H9 (cell line): ENCODE measurements at regions not wholly inside any gene's neighbourhood (a gene's known extent, or its start where the extent isn't known, plus 50 kb on each side); places are given as distances from the start of the nearest gene placed in this dataset.

ENCODE experiments used
- DNase-seq: peaks from one replicate; pipeline ENCODE4 v3.0.0-alpha.2; 2017
- H2AFZ ChIP-seq: one replicate; pipeline ENCODE4 v1.6.1; 2013; ENCODE audit warnings: mild to moderate bottlenecking, low read length, control low read depth, moderate library complexity
- H2AK5ac ChIP-seq: 2 replicates; pipeline ENCODE4 v1.6.1; 2013; ENCODE audit warnings: low read length, control low read depth, mixed read lengths; ENCODE audit not compliant: insufficient read length
- H2BK120ac ChIP-seq: one replicate; pipeline ENCODE4 v1.6.1; 2013; ENCODE audit warnings: low read depth, mild to moderate bottlenecking, low read length, control low read depth, inconsistent platforms; ENCODE audit not compliant: poor library complexity, severe bottlenecking
- H2BK12ac ChIP-seq: 2 replicates; pipeline ENCODE4 v1.6.1; 2013; ENCODE audit warnings: low read length, control low read depth, mixed read lengths, low read depth; ENCODE audit not compliant: insufficient read length
- H2BK15ac ChIP-seq: 2 replicates; pipeline ENCODE4 v1.6.1; 2013; ENCODE audit warnings: low read depth, low read length, control low read depth
- H2BK20ac ChIP-seq: one replicate; pipeline ENCODE4 v1.6.1; 2013; ENCODE audit warnings: low read depth, mild to moderate bottlenecking, low read length, control low read depth, inconsistent platforms; ENCODE audit not compliant: poor library complexity, severe bottlenecking
- H2BK5ac ChIP-seq: 2 replicates; pipeline ENCODE4 v1.6.1; 2013; ENCODE audit warnings: low read length, control low read depth, mixed read lengths; ENCODE audit not compliant: insufficient read length
- H3K14ac ChIP-seq: 2 replicates; pipeline ENCODE4 v1.6.1; 2013; ENCODE audit warnings: low read length, control low read depth; ENCODE audit not compliant: insufficient read depth
- H3K18ac ChIP-seq: 2 replicates; pipeline ENCODE4 v1.6.1; 2013; ENCODE audit warnings: low read depth, mild to moderate bottlenecking, mixed read lengths, low read length, control low read depth; ENCODE audit not compliant: insufficient read length
- H3K23ac ChIP-seq: 2 replicates; pipeline ENCODE4 v1.6.1; 2013; ENCODE audit warnings: low read length, control low read depth, mixed read lengths, low read depth; ENCODE audit not compliant: insufficient read length
- H3K23me2 ChIP-seq: 2 replicates; pipeline ENCODE4 v1.6.1; 2013; ENCODE audit warnings: low read depth, mild to moderate bottlenecking, mixed read lengths, low read length, control low read depth; ENCODE audit not compliant: insufficient read length, poor library complexity, severe bottlenecking
- H3K27ac ChIP-seq: 2 replicates; pipeline ENCODE4 v1.5.1; 2013; ENCODE audit warnings: low read length, control low read depth, mixed read lengths, low read depth; ENCODE audit not compliant: insufficient read length
- H3K27me3 ChIP-seq: 2 replicates; pipeline ENCODE4 v1.6.1; 2013; ENCODE audit warnings: low read length, control low read depth, inconsistent platforms; ENCODE audit not compliant: insufficient read depth
- H3K4ac ChIP-seq: 2 replicates; pipeline ENCODE4 v1.6.1; 2013; ENCODE audit warnings: low read depth, mild to moderate bottlenecking, control low read depth, inconsistent platforms, low read length, moderate library complexity
- H3K4me1 ChIP-seq: 2 replicates; pipeline ENCODE4 v1.6.1; 2013; ENCODE audit warnings: low read length, control low read depth, inconsistent platforms; ENCODE audit not compliant: insufficient read depth
- H3K4me2 ChIP-seq: 2 replicates; pipeline ENCODE4 v1.6.1; 2013; ENCODE audit warnings: low read length, control low read depth, mixed read lengths; ENCODE audit not compliant: insufficient read length, insufficient read depth
- H3K56ac ChIP-seq: 2 replicates; pipeline ENCODE4 v1.6.1; 2013; ENCODE audit warnings: low read depth, mild to moderate bottlenecking, mixed read lengths, low read length, control low read depth; ENCODE audit not compliant: insufficient read length
- H3K79me1 ChIP-seq: 2 replicates; pipeline ENCODE4 v1.6.1; 2013; ENCODE audit warnings: low read depth, mild to moderate bottlenecking, moderate library complexity, low read length, control low read depth, inconsistent platforms; ENCODE audit not compliant: insufficient read depth, poor library complexity, severe bottlenecking
- H3K79me2 ChIP-seq: 2 replicates; pipeline ENCODE4 v1.6.1; 2013; ENCODE audit warnings: low read length, control low read depth, inconsistent platforms; ENCODE audit not compliant: insufficient read depth
- H3K9ac ChIP-seq: 2 replicates; pipeline ENCODE4 v1.6.1; 2013; ENCODE audit warnings: low read length, control low read depth, mixed read lengths; ENCODE audit not compliant: insufficient read length; ENCODE audit errors: extremely low read depth
- H3K9me3 ChIP-seq: one replicate; pipeline ENCODE4 v1.6.1; 2013; ENCODE audit warnings: low read depth, low read length, inconsistent platforms; ENCODE audit not compliant: control insufficient read depth
- H3T11ph ChIP-seq: one replicate; pipeline ENCODE4 v1.6.1; 2013; ENCODE audit warnings: mild to moderate bottlenecking, low read length, control low read depth, inconsistent platforms
- H4K20me1 ChIP-seq: one replicate; pipeline ENCODE4 v1.6.1; 2013; ENCODE audit not compliant: control insufficient read depth, insufficient read length, insufficient read depth
- H4K5ac ChIP-seq: 2 replicates; pipeline ENCODE4 v1.6.1; 2013; ENCODE audit warnings: low read depth, mild to moderate bottlenecking, mixed read lengths, low read length, control low read depth; ENCODE audit not compliant: insufficient read length
- H4K8ac ChIP-seq: replicated peaks from 2 replicates; pipeline ENCODE4 v1.6.1; 2013; ENCODE audit warnings: low read length, control low read depth, mixed read lengths, low read depth; ENCODE audit not compliant: insufficient read length
- H4K91ac ChIP-seq: 2 replicates; pipeline ENCODE4 v1.6.1; 2013; ENCODE audit warnings: low read depth, mild to moderate bottlenecking, moderate library complexity, mixed read lengths, low read length, control low read depth; ENCODE audit not compliant: insufficient read length
- H3K27ac Mint-ChIP-seq, 3 experiments: 2 replicates in 2 of 3; 3 replicates in 1 of 3; pipeline ENCODE4 v1.8.0; 2020 to 2021; ENCODE audit warnings: mixed read lengths in 3 of 3, mild to moderate bottlenecking in 1 of 3, moderate library complexity in 1 of 3
- H3K27me3 Mint-ChIP-seq: 2 replicates; pipeline ENCODE4 v1.8.0; 2021; ENCODE audit warnings: low read depth, mild to moderate bottlenecking, moderate library complexity, mixed read lengths
- H3K36me3 Mint-ChIP-seq, 3 experiments: 2 replicates in 2 of 3; 3 replicates in 1 of 3; pipeline ENCODE4 v1.8.0; 2020 to 2021; ENCODE audit warnings: low read depth in 3 of 3, mixed read lengths in 3 of 3; ENCODE audit not compliant: insufficient read depth in 1 of 3
- H3K4me1 Mint-ChIP-seq, 2 experiments: 2 replicates each; pipeline ENCODE4 v1.8.0; 2020; ENCODE audit warnings: mixed read lengths in 2 of 2
- H3K4me3 Mint-ChIP-seq, 2 experiments: 2 replicates in 1 of 2; 3 replicates in 1 of 2; pipeline ENCODE4 v1.8.0; 2020 to 2021; ENCODE audit warnings: mild to moderate bottlenecking in 2 of 2, mixed read lengths in 2 of 2, moderate library complexity in 1 of 2
- H3K9me3 Mint-ChIP-seq, 2 experiments: 2 replicates in 1 of 2; 3 replicates in 1 of 2; pipeline ENCODE4 v1.8.0; 2020; ENCODE audit warnings: mild to moderate bottlenecking in 2 of 2, mixed read lengths in 2 of 2, moderate library complexity in 1 of 2
- CTCF ChIP-seq: fragments of 200-600 bp; sonication (generic); conservative IDR thresholded peaks from 3 replicates; pipeline ENCODE4 v1.8.0; 2021; ENCODE audit warnings: antibody characterized with exemption, mild to moderate bottlenecking
- WGBS: extraction: QIAGEN DNeasy Blood & Tissue Kit; methylation state at CpG from one replicate; pipeline ENCODE4 v1.1.7; 2013; ENCODE audit warnings: missing lambda C conversion rate, low lambda C conversion rate, mixed read lengths; ENCODE audit not compliant: insufficient read length; ENCODE audit errors: extremely low coverage; 5-methylcytosine and 5-hydroxymethylcytosine counted together

DNA sequence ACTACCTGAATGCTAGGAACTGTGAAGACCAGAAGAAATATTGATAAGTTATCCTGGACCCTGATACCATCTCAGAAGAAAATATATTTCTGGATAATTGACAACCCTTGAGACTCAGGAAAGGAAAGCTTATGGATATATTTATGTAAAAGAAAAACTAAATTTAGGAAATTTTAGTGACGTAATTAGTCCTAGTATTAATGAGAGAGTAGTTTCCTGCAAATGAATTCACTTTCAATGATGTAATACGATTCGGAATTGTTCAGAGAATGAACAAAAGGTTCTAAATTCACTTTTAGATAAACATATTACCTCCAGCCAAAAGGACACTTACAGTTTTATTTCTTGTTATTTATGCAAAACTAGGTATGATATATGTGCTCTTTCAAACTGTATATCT is 1120.1 kb upstream of the NCAM2 start:
- no peak overlapping the region for H2BK5ac ChIP-seq
- no peak overlapping the region for H3K27ac Mint-ChIP-seq
- no peak overlapping the region for H3K14ac ChIP-seq
- no peak overlapping the region for H2BK20ac ChIP-seq
- H3K4me1 Mint-ChIP-seq = no peaks in the 10 kb centered on the region
- no peak overlapping the region for H3K9ac ChIP-seq
- no peak overlapping the region for H2AFZ ChIP-seq
- H2BK15ac ChIP-seq = no peak overlapping the region
- H2AK5ac ChIP-seq = no peak overlapping the region
- H3T11ph ChIP-seq = no peak overlapping the region
- TF ChIP-seq CTCF = no peak
- no peak for DNase-seq
- H3K9me3 Mint-ChIP-seq = no peaks in the 10 kb centered on the region; a peak in 2 of 5 replicates
- no peaks in the 10 kb centered on the region for H3K9me3 ChIP-seq
- no peak overlapping the region for H4K91ac ChIP-seq
- no peak overlapping the region for H4K5ac ChIP-seq
- H3K4me2 ChIP-seq = no peak overlapping the region
- H3K23me2 ChIP-seq = no peaks in the 10 kb centered on the region
- no peak overlapping the region for H3K56ac ChIP-seq
- no peak overlapping the region for H2BK120ac ChIP-seq
- no peaks in the 10 kb centered on the region for H3K27me3 ChIP-seq
- no peak overlapping the region for H4K8ac ChIP-seq
- H3K27me3 Mint-ChIP-seq = no peaks in the 10 kb centered on the region
- no peak overlapping the region for H3K4ac ChIP-seq
- H3K79me2 ChIP-seq = no peaks in the 10 kb centered on the region
- H3K23ac ChIP-seq = no peak overlapping the region
- no peak overlapping the region for H3K27ac ChIP-seq
- H3K4me1 ChIP-seq = no peaks in the 10 kb centered on the region
- H2BK12ac ChIP-seq = no peak overlapping the region
- H3K36me3 Mint-ChIP-seq = no peaks in the 10 kb centered on the region
- H3K4me3 Mint-ChIP-seq = no peak overlapping the region
- H3K79me1 ChIP-seq = no peaks in the 10 kb centered on the region
- WGBS = 100% methylated on average over 1 of the region's 3 CpGs
- no peaks in the 10 kb centered on the region for H4K20me1 ChIP-seq
- H3K18ac ChIP-seq = no peak overlapping the region
